GM13976 (cell line): ENCODE measurements at regions not wholly inside any gene's neighbourhood (a gene's known extent, or its start where the extent isn't known, plus 50 kb on each side); places are given as distances from the start of the nearest gene placed in this dataset.

Source experiments
- DNase-seq: peaks from one replicate; pipeline ENCODE4 v3.0.0; 2012; ENCODE audit warnings: low spot score
- in situ Hi-C: fragments of 300-500 bp; cut with MboI; formaldehyde crosslinking; loops from one replicate; pipeline ENCODE4 v1.12.0; 2022; ENCODE audit warnings: low sequenced_read_pairs, mixed read lengths, inconsistent platforms; ENCODE audit not compliant: unreplicated experiment
- TF ChIP-seq, protein P1 (sequence below): IDR thresholded peaks from 2 replicates; pipeline ENCODE4 v1.5.1; 2012; ENCODE audit warnings: borderline replicate concordance, mild to moderate bottlenecking; ENCODE audit not compliant: insufficient read depth; ENCODE audit errors: extremely low read depth, missing control alignments, control extremely low read depth

- in situ Hi-C loops: no loop called here
- TF ChIP-seq, protein P1, sequence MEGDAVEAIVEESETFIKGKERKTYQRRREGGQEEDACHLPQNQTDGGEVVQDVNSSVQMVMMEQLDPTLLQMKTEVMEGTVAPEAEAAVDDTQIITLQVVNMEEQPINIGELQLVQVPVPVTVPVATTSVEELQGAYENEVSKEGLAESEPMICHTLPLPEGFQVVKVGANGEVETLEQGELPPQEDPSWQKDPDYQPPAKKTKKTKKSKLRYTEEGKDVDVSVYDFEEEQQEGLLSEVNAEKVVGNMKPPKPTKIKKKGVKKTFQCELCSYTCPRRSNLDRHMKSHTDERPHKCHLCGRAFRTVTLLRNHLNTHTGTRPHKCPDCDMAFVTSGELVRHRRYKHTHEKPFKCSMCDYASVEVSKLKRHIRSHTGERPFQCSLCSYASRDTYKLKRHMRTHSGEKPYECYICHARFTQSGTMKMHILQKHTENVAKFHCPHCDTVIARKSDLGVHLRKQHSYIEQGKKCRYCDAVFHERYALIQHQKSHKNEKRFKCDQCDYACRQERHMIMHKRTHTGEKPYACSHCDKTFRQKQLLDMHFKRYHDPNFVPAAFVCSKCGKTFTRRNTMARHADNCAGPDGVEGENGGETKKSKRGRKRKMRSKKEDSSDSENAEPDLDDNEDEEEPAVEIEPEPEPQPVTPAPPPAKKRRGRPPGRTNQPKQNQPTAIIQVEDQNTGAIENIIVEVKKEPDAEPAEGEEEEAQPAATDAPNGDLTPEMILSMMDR: no peak
Measured at GRCh38 chr22:47549741-47550340, 787.4 kb downstream of the TBC1D22A start.

DNA sequence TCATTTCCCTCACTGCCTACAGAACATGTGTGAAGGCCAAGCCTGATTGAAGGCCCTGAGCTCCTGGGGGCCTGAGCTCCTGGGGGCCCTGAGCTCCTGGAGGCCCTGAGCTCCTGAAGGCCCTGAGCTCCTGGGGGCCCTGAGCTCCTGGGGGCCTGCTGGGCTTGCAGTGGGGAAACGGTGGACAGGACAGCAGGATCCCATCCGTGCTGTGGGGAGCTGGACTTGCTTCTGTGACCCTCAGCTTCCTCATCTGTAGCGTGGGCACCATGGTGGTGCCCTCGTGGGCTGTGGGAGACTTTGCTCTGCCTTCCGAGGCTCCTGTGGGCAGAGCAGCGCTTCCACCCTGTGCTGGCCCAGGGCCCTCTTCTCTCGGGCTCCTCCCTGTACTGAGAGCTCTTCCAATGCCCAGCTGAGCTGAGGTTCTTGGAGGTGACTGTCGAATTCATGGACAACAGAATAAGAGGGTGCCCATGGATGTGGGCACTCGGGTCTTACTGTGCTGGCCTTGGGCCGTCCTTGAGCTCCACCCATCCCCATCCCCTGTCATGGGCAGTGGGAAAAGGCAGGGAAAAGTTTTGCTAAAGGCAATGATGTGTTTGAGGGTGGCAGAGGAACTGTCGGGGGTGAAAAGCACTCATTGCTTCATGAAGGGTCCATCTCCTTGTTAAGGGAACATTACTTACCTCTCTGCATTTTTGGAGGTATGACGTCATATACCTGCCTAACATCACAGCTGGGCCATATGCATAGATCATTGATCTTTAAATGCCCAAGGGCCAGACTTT, 786.7 kb downstream of the TBC1D22A start:
- TF ChIP-seq, protein P1: no peak
- in situ Hi-C loops: no loop called here
- no peak for DNase-seq

More at GRCh38 chr22:47549741-47550340, 787.4 kb downstream of the TBC1D22A start:
- no peak for DNase-seq

DNA sequence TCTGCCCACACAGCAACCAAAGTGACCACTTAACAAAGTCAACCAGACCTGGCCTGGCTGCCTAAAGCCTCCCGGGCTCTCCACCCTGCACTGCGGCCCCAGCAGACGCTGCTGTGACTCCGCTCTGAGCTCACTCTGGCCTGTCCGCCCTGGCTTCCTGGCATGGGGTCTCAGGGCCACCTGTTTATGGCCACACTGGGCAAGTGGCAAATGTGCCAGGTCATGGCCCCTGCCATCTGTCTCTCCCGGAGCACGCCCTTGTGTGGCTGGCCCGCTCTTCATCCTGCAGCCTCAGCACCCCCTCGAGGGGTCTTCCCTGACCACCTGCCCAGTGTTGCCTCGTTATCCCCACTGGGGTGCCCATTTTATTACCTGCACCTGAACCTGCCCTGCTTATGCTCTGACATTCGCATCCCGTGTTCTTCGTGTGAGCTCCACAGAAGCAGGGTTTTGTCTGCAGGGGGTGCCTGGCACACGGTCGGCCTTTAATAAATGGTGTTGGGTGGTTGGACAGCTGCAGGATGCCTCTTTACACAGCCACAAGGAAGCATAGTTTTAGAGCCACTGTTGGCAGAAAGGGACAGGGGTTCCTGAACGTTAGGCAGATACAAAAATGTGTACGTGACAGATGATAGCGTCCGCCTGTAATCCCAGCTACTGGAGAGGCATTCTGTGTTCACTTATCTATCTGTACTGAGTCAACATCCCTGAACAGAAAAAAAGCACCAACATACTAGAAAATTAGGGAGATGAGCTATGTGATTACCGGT, 785.6 kb downstream of the TBC1D22A start:
- in situ Hi-C loops: no loop called here
- TF ChIP-seq, protein P1: no peak
- DNase-seq: no peak

DNA sequence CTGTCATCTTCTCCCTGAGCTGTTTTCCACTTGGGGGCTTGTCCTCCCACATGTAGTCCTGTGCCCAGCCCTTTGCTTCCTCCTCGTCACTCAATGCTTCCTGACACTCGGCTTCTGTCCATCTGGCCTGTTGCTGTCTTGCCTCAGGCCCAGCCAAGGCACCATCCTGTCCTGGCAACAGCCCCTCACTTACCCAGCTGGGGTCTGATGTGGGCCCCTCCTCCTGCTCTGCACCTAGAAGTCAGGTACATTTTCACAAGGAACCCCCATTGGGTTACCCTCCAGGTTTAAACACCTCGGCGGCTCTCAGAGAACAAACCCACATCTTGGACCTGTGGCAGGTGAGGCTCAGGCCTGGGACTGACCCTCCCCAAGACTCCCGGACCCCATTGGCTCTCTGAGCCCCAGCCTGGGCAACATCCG, 784.8 kb downstream of the TBC1D22A start:
- in situ Hi-C loops: no loop called here
- TF ChIP-seq, protein P1: no peak
- no peak for DNase-seq

- TF ChIP-seq, protein P1: no peak
- in situ Hi-C loops: no loop called here
Measured at GRCh38 chr22:47544696-47545095, 782.2 kb downstream of the TBC1D22A start.

DNA sequence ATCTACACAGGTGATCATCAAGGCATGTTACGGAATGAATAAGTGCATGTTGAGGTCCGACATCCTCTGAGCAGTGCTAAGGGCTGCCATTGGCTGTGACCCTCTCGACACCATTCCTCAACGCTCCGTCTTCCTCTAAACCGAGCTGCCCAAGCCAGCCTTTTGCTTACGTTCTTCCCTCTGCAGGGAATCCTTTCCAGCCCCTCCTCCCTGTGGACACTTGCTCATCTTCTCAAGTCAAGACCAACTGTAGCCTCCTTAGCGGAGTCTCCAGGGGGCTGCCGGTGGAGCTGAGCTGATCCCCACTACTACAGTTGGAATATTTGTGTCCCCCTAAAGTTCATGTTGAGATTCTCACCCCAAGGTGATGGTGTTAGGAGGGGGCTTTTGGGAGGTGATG, 781.0 kb downstream of the TBC1D22A start:
- DNase-seq: no peak
- TF ChIP-seq, protein P1: no peak
- in situ Hi-C loops: no loop called here

More at GRCh38 chr22:47544696-47545095, 782.2 kb downstream of the TBC1D22A start:
- no peak for DNase-seq
